EL (cell line): ENCODE measurements at regions not wholly inside any gene's neighbourhood (a gene's known extent, or its start where the extent isn't known, plus 50 kb on each side); places are given as distances from the start of the nearest gene placed in this dataset.

Source experiments
- DNase-seq: peaks from one replicate; pipeline ENCODE4 v3.0.0-alpha.2; 2016

DNA sequence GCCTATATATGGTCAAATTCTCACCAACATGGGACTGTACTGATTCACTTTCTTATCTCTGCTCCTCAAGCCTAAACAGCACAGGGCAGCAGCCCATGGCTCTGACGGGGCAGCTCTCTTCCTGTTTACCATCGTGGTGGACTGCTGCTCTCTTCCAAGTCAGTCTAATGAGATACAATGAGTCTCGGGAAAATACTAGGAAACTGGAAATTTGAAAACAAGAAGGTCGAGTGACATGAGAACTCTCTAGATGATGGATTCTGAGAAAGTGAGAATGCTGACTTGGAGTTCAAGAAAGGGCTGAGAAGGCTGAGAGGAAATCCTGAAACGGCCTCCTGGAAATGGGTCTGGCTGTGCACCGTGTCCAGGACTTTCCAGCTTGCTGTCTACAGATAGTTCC is 122.8 kb upstream of the ARGLU1 start:
- no peak for DNase-seq

GRCh38 chr13:106689906-106690305 is 122.0 kb upstream of the ARGLU1 start:
- no peak for DNase-seq

GRCh38 chr13:106688940-106689339 is 121.0 kb upstream of the ARGLU1 start:
- DNase-seq: no peak

GRCh38 chr13:106686163-106686562 is 118.2 kb upstream of the ARGLU1 start:
- no peak for DNase-seq

- no peak for DNase-seq
Observed at GRCh38 chr13:106685143-106685542, 117.2 kb upstream of the ARGLU1 start.

GRCh38 chr13:106683918-106684317 is 116.0 kb upstream of the ARGLU1 start:
- no peak for DNase-seq

GRCh38 chr13:106683179-106683578 is 115.2 kb upstream of the ARGLU1 start:
- DNase-seq: no peak

- DNase-seq: no peak
Observed at GRCh38 chr13:106681997-106682396, 114.1 kb upstream of the ARGLU1 start.

DNA sequence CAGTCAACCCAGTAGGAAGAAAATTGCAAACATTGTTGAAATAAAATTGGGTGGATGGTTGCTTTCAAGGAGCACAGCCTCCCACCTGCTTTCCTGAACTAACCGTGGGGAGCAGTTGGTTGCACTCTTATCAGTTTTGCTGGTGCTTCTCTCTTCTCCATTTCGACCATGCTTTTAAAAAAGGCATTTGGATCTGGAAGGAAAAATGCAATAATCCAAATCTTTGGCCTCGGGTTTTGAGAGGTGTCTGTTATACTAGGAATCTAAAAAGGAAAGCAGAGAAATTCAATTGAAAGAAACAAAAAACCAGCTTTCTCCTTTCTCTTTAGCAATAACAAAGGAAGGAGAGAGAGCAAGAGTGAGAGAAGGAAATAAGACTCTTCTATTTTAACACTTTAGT is 113.6 kb upstream of the ARGLU1 start:
- no peak for DNase-seq

- DNase-seq: no peak
Observed at GRCh38 chr13:106680796-106681472, 113.0 kb upstream of the ARGLU1 start.

DNA sequence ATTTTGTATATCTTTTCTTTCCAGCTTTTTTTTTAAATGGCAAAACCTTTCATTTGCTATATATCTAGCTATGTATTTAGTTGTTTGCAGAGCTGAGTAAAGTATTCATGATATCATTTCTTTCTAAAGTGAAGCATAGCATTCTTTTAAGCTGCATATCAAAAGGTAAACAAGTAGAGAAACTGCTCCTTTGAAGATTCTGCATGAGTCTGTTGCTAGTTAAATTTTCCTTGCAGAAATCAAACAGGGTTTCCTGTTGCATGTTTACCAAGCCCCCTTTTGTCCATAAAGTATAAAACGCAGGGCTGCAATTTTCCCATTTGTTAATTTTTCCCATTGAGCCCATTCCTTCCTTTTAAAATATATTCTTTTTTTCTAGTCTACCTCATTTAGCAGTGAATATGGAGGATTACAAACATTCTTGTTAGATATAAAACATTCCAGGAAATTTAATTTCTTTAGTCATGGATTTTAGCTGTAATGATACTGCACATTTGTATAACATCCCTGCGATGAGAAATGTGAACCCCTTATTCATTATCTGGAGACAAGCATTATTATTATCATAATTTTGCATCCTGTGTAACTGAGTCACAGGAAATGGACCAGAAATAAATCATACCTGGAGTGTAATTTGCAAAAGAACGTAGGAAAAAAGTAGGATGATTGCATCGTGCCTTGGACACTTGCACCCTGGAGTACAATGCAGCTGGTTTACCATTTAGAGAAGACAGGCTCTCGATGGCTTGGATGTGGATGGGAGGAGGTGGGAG is 110.9 kb upstream of the ARGLU1 start:
- no peak for DNase-seq

GRCh38 chr13:106675311-106675710 is 107.4 kb upstream of the ARGLU1 start:
- DNase-seq: no peak

- no peak for DNase-seq
Observed at GRCh38 chr13:106660746-106661625, 93.0 kb upstream of the ARGLU1 start.

GRCh38 chr13:106657104-106657503 is 89.2 kb upstream of the ARGLU1 start:
- no peak for DNase-seq

DNA sequence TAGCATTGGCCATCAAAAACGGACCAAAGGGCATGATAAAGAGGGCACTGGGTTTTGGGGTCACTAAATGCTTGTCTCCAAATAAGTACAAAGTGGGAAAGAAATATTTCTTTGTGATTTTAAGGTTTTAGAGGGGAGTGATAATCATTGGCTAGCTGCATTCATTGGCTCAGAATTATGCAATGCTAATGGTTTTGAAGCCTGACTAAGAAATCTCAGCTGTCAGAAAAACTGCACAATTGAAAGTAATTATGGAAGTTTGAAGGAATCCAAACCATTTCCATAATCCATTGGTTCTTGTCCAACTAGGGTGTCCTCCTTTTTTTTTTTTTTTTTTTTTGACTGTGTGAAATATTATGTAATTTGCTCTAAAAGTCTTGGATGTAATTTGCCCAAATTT is 88.2 kb upstream of the ARGLU1 start:
- DNase-seq: no peak

- DNase-seq: no peak
Observed at GRCh38 chr13:106651442-106651841, 83.5 kb upstream of the ARGLU1 start.

- no peak for DNase-seq
Observed at GRCh38 chr13:106650690-106651205, 82.8 kb upstream of the ARGLU1 start.

GRCh38 chr13:106649495-106649894 is 81.6 kb upstream of the ARGLU1 start:
- peak; percentile 2 for DNase-seq

GRCh38 chr13:106640515-106640914 is 72.6 kb upstream of the ARGLU1 start:
- DNase-seq: no peak

- DNase-seq: no peak
Observed at GRCh38 chr13:106637519-106637918, 69.6 kb upstream of the ARGLU1 start.

DNA sequence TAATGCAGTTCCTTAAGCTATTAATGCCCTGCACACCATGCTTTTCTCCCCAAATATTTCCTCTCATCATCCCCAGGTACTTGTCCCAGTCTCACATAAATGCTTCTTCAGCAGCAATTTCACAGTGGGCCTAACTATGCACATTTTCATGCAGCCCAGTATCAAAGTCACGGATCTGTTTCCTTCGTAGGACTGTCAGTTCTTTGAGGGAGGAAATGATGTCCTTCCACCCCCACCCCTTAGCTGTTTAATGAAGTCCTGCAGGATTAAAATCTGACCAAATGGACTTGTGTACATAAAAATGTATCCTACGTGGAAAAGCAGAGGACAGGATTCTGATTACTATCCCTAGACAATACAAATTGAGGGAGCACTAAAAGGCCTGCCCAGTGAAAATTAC is 68.6 kb upstream of the ARGLU1 start:
- DNase-seq: no peak

- DNase-seq: no peak
Observed at GRCh38 chr13:106635616-106636015, 67.7 kb upstream of the ARGLU1 start.

GRCh38 chr13:106633321-106633720 is 65.4 kb upstream of the ARGLU1 start:
- no peak for DNase-seq
